H9 (cell line): ENCODE measurements at regions not wholly inside any gene's neighbourhood (a gene's known extent, or its start where the extent isn't known, plus 50 kb on each side); places are given as distances from the start of the nearest gene placed in this dataset.

ENCODE experiments used
- DNase-seq: peaks from one replicate; pipeline ENCODE4 v3.0.0-alpha.2; 2017
- H2AFZ ChIP-seq: one replicate; pipeline ENCODE4 v1.6.1; 2013; ENCODE audit warnings: mild to moderate bottlenecking, low read length, control low read depth, moderate library complexity
- H2AK5ac ChIP-seq: 2 replicates; pipeline ENCODE4 v1.6.1; 2013; ENCODE audit warnings: low read length, control low read depth, mixed read lengths; ENCODE audit not compliant: insufficient read length
- H2BK120ac ChIP-seq: one replicate; pipeline ENCODE4 v1.6.1; 2013; ENCODE audit warnings: low read depth, mild to moderate bottlenecking, low read length, control low read depth, inconsistent platforms; ENCODE audit not compliant: poor library complexity, severe bottlenecking
- H2BK12ac ChIP-seq: 2 replicates; pipeline ENCODE4 v1.6.1; 2013; ENCODE audit warnings: low read length, control low read depth, mixed read lengths, low read depth; ENCODE audit not compliant: insufficient read length
- H2BK15ac ChIP-seq: 2 replicates; pipeline ENCODE4 v1.6.1; 2013; ENCODE audit warnings: low read depth, low read length, control low read depth
- H2BK20ac ChIP-seq: one replicate; pipeline ENCODE4 v1.6.1; 2013; ENCODE audit warnings: low read depth, mild to moderate bottlenecking, low read length, control low read depth, inconsistent platforms; ENCODE audit not compliant: poor library complexity, severe bottlenecking
- H2BK5ac ChIP-seq: 2 replicates; pipeline ENCODE4 v1.6.1; 2013; ENCODE audit warnings: low read length, control low read depth, mixed read lengths; ENCODE audit not compliant: insufficient read length
- H3K14ac ChIP-seq: 2 replicates; pipeline ENCODE4 v1.6.1; 2013; ENCODE audit warnings: low read length, control low read depth; ENCODE audit not compliant: insufficient read depth
- H3K18ac ChIP-seq: 2 replicates; pipeline ENCODE4 v1.6.1; 2013; ENCODE audit warnings: low read depth, mild to moderate bottlenecking, mixed read lengths, low read length, control low read depth; ENCODE audit not compliant: insufficient read length
- H3K23ac ChIP-seq: 2 replicates; pipeline ENCODE4 v1.6.1; 2013; ENCODE audit warnings: low read length, control low read depth, mixed read lengths, low read depth; ENCODE audit not compliant: insufficient read length
- H3K23me2 ChIP-seq: 2 replicates; pipeline ENCODE4 v1.6.1; 2013; ENCODE audit warnings: low read depth, mild to moderate bottlenecking, mixed read lengths, low read length, control low read depth; ENCODE audit not compliant: insufficient read length, poor library complexity, severe bottlenecking
- H3K27ac ChIP-seq: 2 replicates; pipeline ENCODE4 v1.5.1; 2013; ENCODE audit warnings: low read length, control low read depth, mixed read lengths, low read depth; ENCODE audit not compliant: insufficient read length
- H3K27me3 ChIP-seq: 2 replicates; pipeline ENCODE4 v1.6.1; 2013; ENCODE audit warnings: low read length, control low read depth, inconsistent platforms; ENCODE audit not compliant: insufficient read depth
- H3K4ac ChIP-seq: 2 replicates; pipeline ENCODE4 v1.6.1; 2013; ENCODE audit warnings: low read depth, mild to moderate bottlenecking, control low read depth, inconsistent platforms, low read length, moderate library complexity
- H3K4me1 ChIP-seq: 2 replicates; pipeline ENCODE4 v1.6.1; 2013; ENCODE audit warnings: low read length, control low read depth, inconsistent platforms; ENCODE audit not compliant: insufficient read depth
- H3K4me2 ChIP-seq: 2 replicates; pipeline ENCODE4 v1.6.1; 2013; ENCODE audit warnings: low read length, control low read depth, mixed read lengths; ENCODE audit not compliant: insufficient read length, insufficient read depth
- H3K56ac ChIP-seq: 2 replicates; pipeline ENCODE4 v1.6.1; 2013; ENCODE audit warnings: low read depth, mild to moderate bottlenecking, mixed read lengths, low read length, control low read depth; ENCODE audit not compliant: insufficient read length
- H3K79me1 ChIP-seq: 2 replicates; pipeline ENCODE4 v1.6.1; 2013; ENCODE audit warnings: low read depth, mild to moderate bottlenecking, moderate library complexity, low read length, control low read depth, inconsistent platforms; ENCODE audit not compliant: insufficient read depth, poor library complexity, severe bottlenecking
- H3K79me2 ChIP-seq: 2 replicates; pipeline ENCODE4 v1.6.1; 2013; ENCODE audit warnings: low read length, control low read depth, inconsistent platforms; ENCODE audit not compliant: insufficient read depth
- H3K9ac ChIP-seq: 2 replicates; pipeline ENCODE4 v1.6.1; 2013; ENCODE audit warnings: low read length, control low read depth, mixed read lengths; ENCODE audit not compliant: insufficient read length; ENCODE audit errors: extremely low read depth
- H3K9me3 ChIP-seq: one replicate; pipeline ENCODE4 v1.6.1; 2013; ENCODE audit warnings: low read depth, low read length, inconsistent platforms; ENCODE audit not compliant: control insufficient read depth
- H3T11ph ChIP-seq: one replicate; pipeline ENCODE4 v1.6.1; 2013; ENCODE audit warnings: mild to moderate bottlenecking, low read length, control low read depth, inconsistent platforms
- H4K20me1 ChIP-seq: one replicate; pipeline ENCODE4 v1.6.1; 2013; ENCODE audit not compliant: control insufficient read depth, insufficient read length, insufficient read depth
- H4K5ac ChIP-seq: 2 replicates; pipeline ENCODE4 v1.6.1; 2013; ENCODE audit warnings: low read depth, mild to moderate bottlenecking, mixed read lengths, low read length, control low read depth; ENCODE audit not compliant: insufficient read length
- H4K8ac ChIP-seq: replicated peaks from 2 replicates; pipeline ENCODE4 v1.6.1; 2013; ENCODE audit warnings: low read length, control low read depth, mixed read lengths, low read depth; ENCODE audit not compliant: insufficient read length
- H4K91ac ChIP-seq: 2 replicates; pipeline ENCODE4 v1.6.1; 2013; ENCODE audit warnings: low read depth, mild to moderate bottlenecking, moderate library complexity, mixed read lengths, low read length, control low read depth; ENCODE audit not compliant: insufficient read length
- H3K27ac Mint-ChIP-seq, 3 experiments: 2 replicates in 2 of 3; 3 replicates in 1 of 3; pipeline ENCODE4 v1.8.0; 2020 to 2021; ENCODE audit warnings: mixed read lengths in 3 of 3, mild to moderate bottlenecking in 1 of 3, moderate library complexity in 1 of 3
- H3K27me3 Mint-ChIP-seq: 2 replicates; pipeline ENCODE4 v1.8.0; 2021; ENCODE audit warnings: low read depth, mild to moderate bottlenecking, moderate library complexity, mixed read lengths
- H3K36me3 Mint-ChIP-seq, 3 experiments: 2 replicates in 2 of 3; 3 replicates in 1 of 3; pipeline ENCODE4 v1.8.0; 2020 to 2021; ENCODE audit warnings: low read depth in 3 of 3, mixed read lengths in 3 of 3; ENCODE audit not compliant: insufficient read depth in 1 of 3
- H3K4me1 Mint-ChIP-seq, 2 experiments: 2 replicates each; pipeline ENCODE4 v1.8.0; 2020; ENCODE audit warnings: mixed read lengths in 2 of 2
- H3K4me3 Mint-ChIP-seq, 2 experiments: 2 replicates in 1 of 2; 3 replicates in 1 of 2; pipeline ENCODE4 v1.8.0; 2020 to 2021; ENCODE audit warnings: mild to moderate bottlenecking in 2 of 2, mixed read lengths in 2 of 2, moderate library complexity in 1 of 2
- H3K9me3 Mint-ChIP-seq, 2 experiments: 2 replicates in 1 of 2; 3 replicates in 1 of 2; pipeline ENCODE4 v1.8.0; 2020; ENCODE audit warnings: mild to moderate bottlenecking in 2 of 2, mixed read lengths in 2 of 2, moderate library complexity in 1 of 2
- CTCF ChIP-seq: fragments of 200-600 bp; sonication (generic); conservative IDR thresholded peaks from 3 replicates; pipeline ENCODE4 v1.8.0; 2021; ENCODE audit warnings: antibody characterized with exemption, mild to moderate bottlenecking
- WGBS: extraction: QIAGEN DNeasy Blood & Tissue Kit; methylation state at CpG from one replicate; pipeline ENCODE4 v1.1.7; 2013; ENCODE audit warnings: missing lambda C conversion rate, low lambda C conversion rate, mixed read lengths; ENCODE audit not compliant: insufficient read length; ENCODE audit errors: extremely low coverage; 5-methylcytosine and 5-hydroxymethylcytosine counted together

GRCh38 chr2:181364492-181365170 lies 92.6 kb upstream of the ITGA4 start:
- H3K23ac ChIP-seq, result no peak overlapping the region
- Mint-ChIP-seq H3K4me1 (no peaks in the 10 kb centered on the region), H3K27me3 (no peaks in the 10 kb centered on the region), H3K4me3 (no peak overlapping the region), H3K36me3 (no peaks in the 10 kb centered on the region), H3K9me3 (no peaks in the 10 kb centered on the region), H3K27ac (no peak overlapping the region)
- H2BK15ac ChIP-seq, result no peak overlapping the region
- no peak overlapping the region for H4K91ac ChIP-seq
- TF ChIP-seq CTCF, result no peak
- H3K14ac ChIP-seq, result no peak overlapping the region
- no peaks in the 10 kb centered on the region for H3K23me2 ChIP-seq
- H3T11ph ChIP-seq, result no peak overlapping the region
- no peak overlapping the region for H3K27ac ChIP-seq
- H3K4ac ChIP-seq, result no peak overlapping the region
- no peak overlapping the region for H3K4me2 ChIP-seq
- no peak overlapping the region for H3K18ac ChIP-seq
- H3K27me3 ChIP-seq, result no peaks in the 10 kb centered on the region
- H2AFZ ChIP-seq, result no peak overlapping the region
- H2BK120ac ChIP-seq, result no peak overlapping the region
- H3K79me1 ChIP-seq, result no peaks in the 10 kb centered on the region
- no peak overlapping the region for H4K5ac ChIP-seq
- no peak overlapping the region for H2BK5ac ChIP-seq
- DNase-seq, result no peak
- no peaks in the 10 kb centered on the region for H3K79me2 ChIP-seq
- H2AK5ac ChIP-seq, result no peak overlapping the region
- no peak overlapping the region for H2BK12ac ChIP-seq
- no peak overlapping the region for H3K9ac ChIP-seq
- H4K20me1 ChIP-seq, result no peaks in the 10 kb centered on the region
- H3K4me1 ChIP-seq, result no peaks in the 10 kb centered on the region
- no peak overlapping the region for H2BK20ac ChIP-seq
- WGBS, result no CpG with 5 or more reads among the region's 8 CpGs
- no peak overlapping the region for H4K8ac ChIP-seq
- no peaks in the 10 kb centered on the region for H3K9me3 ChIP-seq
- no peak overlapping the region for H3K56ac ChIP-seq
